KMS-11 (cell line): ENCODE measurements at regions not wholly inside any gene's neighbourhood (a gene's known extent, or its start where the extent isn't known, plus 50 kb on each side); places are given as distances from the start of the nearest gene placed in this dataset.

Experiments used
- H2AFZ ChIP-seq: fragments of 200-600 bp; sonication (generic); 2 replicates; pipeline ENCODE4 v1.6.1; 2016; ENCODE audit warnings: antibody characterized with exemption, mixed run types, low read depth
- H3K27ac ChIP-seq: fragments of 200-600 bp; sonication (generic); 2 replicates; pipeline ENCODE4 v1.6.1; 2016; ENCODE audit warnings: mild to moderate bottlenecking, mixed run types
- H3K27me3 ChIP-seq: fragments of 200-600 bp; sonication (generic); 2 replicates; pipeline ENCODE4 v1.6.1; 2017; ENCODE audit warnings: mild to moderate bottlenecking, low read depth, mixed run types, moderate library complexity; ENCODE audit not compliant: insufficient read depth
- H3K36me3 ChIP-seq: fragments of 200-600 bp; sonication (generic); 2 replicates; pipeline ENCODE4 v1.6.1; 2017; ENCODE audit warnings: mild to moderate bottlenecking, mixed run types; ENCODE audit not compliant: insufficient read depth
- H3K4me1 ChIP-seq: fragments of 200-600 bp; sonication (generic); 2 replicates; pipeline ENCODE4 v1.6.1; 2016; ENCODE audit warnings: mild to moderate bottlenecking, low read depth, mixed run types; ENCODE audit not compliant: poor library complexity, severe bottlenecking
- H3K4me2 ChIP-seq: fragments of 200-600 bp; sonication (generic); 2 replicates; pipeline ENCODE4 v1.7.0; 2016; ENCODE audit warnings: mild to moderate bottlenecking, mixed run types
- H3K4me3 ChIP-seq: fragments of 200-600 bp; sonication (generic); IDR thresholded peaks from 2 replicates; pipeline ENCODE4 v1.6.1; 2017; ENCODE audit warnings: low read depth, low read length, mixed read lengths; ENCODE audit not compliant: insufficient read depth
- H3K79me2 ChIP-seq: fragments of 200-600 bp; sonication (generic); 2 replicates; pipeline ENCODE4 v1.6.1; 2016; ENCODE audit warnings: low read depth, mixed run types; ENCODE audit not compliant: insufficient read depth
- H3K9ac ChIP-seq: fragments of 200-600 bp; sonication (generic); 2 replicates; pipeline ENCODE4 v1.6.1; 2016; ENCODE audit warnings: mild to moderate bottlenecking, mixed run types
- H4K20me1 ChIP-seq: fragments of 200-600 bp; sonication (generic); 2 replicates; pipeline ENCODE4 v1.6.1; 2016; ENCODE audit warnings: mild to moderate bottlenecking, mixed run types; ENCODE audit not compliant: insufficient read depth
- TF ChIP-seq, protein P1 (sequence below): fragments of 200-600 bp; sonication (generic); conservative IDR thresholded peaks from 2 replicates; pipeline ENCODE4 v1.6.1; 2017; ENCODE audit warnings: low read depth, mild to moderate bottlenecking, antibody characterized with exemption, low read length, moderate library complexity, mixed read lengths

DNA sequence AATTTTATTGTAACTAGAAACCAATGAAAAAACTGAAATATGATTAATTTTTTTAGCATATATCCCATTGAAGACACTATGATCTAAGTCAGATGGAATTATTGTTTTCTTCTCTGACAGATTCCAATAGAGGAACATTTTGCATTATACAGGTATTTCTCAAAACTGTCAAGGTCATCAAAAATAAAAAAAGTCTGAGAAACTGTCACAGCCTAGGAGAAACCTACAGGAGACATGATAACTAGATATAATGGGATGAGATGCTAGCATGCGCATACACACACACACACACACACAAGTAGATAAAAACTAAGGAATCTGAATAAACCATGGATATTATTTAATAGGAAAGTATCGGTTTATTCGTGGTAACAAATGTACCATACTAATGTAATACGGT is 161.9 kb upstream of the HCRTR2 start:
- no peak overlapping the region for H3K4me2 ChIP-seq
- no peak overlapping the region for H2AFZ ChIP-seq
- H3K79me2 ChIP-seq = no peaks in the 10 kb centered on the region
- TF ChIP-seq, protein P1, sequence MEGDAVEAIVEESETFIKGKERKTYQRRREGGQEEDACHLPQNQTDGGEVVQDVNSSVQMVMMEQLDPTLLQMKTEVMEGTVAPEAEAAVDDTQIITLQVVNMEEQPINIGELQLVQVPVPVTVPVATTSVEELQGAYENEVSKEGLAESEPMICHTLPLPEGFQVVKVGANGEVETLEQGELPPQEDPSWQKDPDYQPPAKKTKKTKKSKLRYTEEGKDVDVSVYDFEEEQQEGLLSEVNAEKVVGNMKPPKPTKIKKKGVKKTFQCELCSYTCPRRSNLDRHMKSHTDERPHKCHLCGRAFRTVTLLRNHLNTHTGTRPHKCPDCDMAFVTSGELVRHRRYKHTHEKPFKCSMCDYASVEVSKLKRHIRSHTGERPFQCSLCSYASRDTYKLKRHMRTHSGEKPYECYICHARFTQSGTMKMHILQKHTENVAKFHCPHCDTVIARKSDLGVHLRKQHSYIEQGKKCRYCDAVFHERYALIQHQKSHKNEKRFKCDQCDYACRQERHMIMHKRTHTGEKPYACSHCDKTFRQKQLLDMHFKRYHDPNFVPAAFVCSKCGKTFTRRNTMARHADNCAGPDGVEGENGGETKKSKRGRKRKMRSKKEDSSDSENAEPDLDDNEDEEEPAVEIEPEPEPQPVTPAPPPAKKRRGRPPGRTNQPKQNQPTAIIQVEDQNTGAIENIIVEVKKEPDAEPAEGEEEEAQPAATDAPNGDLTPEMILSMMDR = no peak
- H3K9ac ChIP-seq = no peak overlapping the region
- H4K20me1 ChIP-seq = no peaks in the 10 kb centered on the region
- H3K27me3 ChIP-seq = no peaks in the 10 kb centered on the region
- no peak overlapping the region for H3K27ac ChIP-seq
- no peak overlapping the region for H3K4me3 ChIP-seq
- H3K36me3 ChIP-seq = no peaks in the 10 kb centered on the region
- peaks cover 4% of the 10 kb centered on the region for H3K4me1 ChIP-seq

DNA sequence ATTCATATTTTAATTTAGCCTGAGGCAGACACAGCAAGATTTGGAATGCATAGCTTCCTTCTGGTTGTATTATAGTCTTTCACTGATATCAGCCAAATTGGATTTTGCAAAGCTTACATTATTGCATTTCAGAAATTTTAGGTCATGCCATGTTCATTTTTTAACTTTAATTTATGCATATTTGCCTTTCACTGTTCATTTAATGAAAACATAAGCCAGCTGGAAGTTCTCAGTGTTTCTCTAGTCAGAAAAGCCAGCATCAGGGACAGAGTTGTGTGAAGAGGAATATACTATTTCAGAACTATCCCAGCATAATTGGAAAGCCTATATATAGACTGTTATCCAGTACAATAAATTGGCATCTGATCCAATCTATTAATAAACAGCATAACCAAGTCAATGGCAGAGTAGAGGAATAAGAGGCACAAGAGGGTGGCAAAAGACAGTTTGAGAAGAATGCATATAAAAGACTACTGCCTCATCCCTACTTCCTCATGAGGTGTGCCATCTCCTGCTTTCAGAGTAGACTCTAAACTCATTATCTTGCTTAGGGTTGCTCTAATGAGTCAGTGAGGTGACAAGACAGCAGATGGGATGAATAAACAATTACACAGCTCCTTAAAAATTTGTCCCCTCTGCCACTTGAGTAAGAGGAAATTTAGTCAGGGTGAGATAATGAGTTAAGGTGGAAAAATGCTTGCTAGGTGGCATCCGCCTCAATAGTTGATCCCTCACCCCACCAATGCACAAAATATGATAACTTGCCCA is 159.8 kb upstream of the HCRTR2 start:
- Histone ChIP-seq H3K36me3 (no peaks in the 10 kb centered on the region), H3K4me2 (no peak overlapping the region), H3K4me1 (peaks cover 4% of the 10 kb centered on the region), H3K27ac (no peak overlapping the region), H3K4me3 (no peak overlapping the region), H2AFZ (no peak overlapping the region), H3K27me3 (no peaks in the 10 kb centered on the region), H4K20me1 (no peaks in the 10 kb centered on the region), H3K9ac (no peak overlapping the region), H3K79me2 (no peaks in the 10 kb centered on the region)
- TF ChIP-seq, protein P1 = no peak

DNA sequence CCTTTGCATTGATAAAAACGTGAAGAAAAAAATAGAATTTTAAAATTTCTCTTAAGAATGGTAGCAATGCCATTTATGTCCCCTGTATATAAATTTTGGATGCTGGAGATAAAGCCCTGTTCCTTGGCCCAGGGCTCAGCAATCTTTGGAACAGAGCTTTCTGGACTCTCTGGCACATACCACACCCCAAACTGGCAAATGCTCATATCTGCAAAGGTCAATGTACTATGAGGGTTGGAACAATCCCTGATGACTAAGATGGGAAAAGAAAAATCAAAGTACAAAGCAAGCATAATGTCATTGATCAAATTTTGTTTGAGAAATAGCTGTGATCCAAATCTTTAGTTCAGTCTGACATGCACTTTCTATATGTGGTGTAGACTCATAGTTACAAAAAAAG is 158.1 kb upstream of the HCRTR2 start:
- Histone ChIP-seq H3K4me1 (peaks cover 4% of the 10 kb centered on the region), H3K4me2 (no peak overlapping the region)
- TF ChIP-seq, protein P1 = no peak

DNA sequence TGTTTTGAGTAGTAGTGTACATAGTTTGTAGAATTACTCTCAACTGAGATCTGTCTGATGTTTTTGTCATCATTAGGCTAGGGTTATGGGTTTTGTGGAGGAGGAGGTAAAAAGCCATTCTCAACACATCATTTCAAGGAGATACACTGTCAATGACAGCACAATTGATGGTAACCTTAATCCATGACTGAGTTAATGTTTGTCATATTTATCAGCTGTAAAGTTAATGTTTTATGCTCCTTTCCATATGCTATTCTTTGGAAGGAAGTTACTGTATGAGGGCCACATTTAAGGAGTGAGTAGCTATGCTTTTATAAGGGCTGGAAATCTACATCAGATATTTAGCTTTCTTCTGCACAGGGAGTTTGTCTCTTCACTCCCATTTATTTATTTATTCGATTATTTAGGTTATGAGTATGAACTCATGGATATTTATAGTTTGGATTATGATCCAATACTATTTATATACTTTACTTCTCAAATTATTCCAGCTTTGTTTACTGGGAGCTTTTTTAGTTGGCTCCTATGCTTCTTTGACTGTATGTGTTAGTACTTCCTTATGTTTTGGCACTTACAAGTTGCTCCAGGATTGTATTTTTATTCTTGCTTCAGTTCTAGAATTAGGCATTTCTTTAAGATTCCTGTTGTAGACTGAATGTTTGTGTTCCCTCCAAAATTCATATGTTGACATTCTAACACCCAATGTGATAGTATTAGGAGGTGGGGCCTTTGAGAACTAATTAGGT is 156.6 kb upstream of the HCRTR2 start:
- no peak overlapping the region for H3K4me3 ChIP-seq
- no peaks in the 10 kb centered on the region for H3K36me3 ChIP-seq
- H3K4me2 ChIP-seq = no peak overlapping the region
- H3K27ac ChIP-seq = no peak overlapping the region
- TF ChIP-seq, protein P1 = no peak
- peaks cover 4% of the 10 kb centered on the region for H3K4me1 ChIP-seq
- no peaks in the 10 kb centered on the region for H3K27me3 ChIP-seq
- no peaks in the 10 kb centered on the region for H3K79me2 ChIP-seq
- no peak overlapping the region for H3K9ac ChIP-seq
- H4K20me1 ChIP-seq = no peaks in the 10 kb centered on the region
- H2AFZ ChIP-seq = no peak overlapping the region

More for the DNA sequence above, 158.1 kb upstream of the HCRTR2 start:
- no peak overlapping the region for H2AFZ ChIP-seq
- H3K79me2 ChIP-seq = no peaks in the 10 kb centered on the region
- H3K36me3 ChIP-seq = no peaks in the 10 kb centered on the region
- H3K4me3 ChIP-seq = no peak overlapping the region
- H3K27me3 ChIP-seq = no peaks in the 10 kb centered on the region
- no peak overlapping the region for H3K27ac ChIP-seq
- H3K9ac ChIP-seq = no peak overlapping the region
- no peaks in the 10 kb centered on the region for H4K20me1 ChIP-seq
